NB4 (cell line): ENCODE measurements at regions not wholly inside any gene's neighbourhood (a gene's known extent, or its start where the extent isn't known, plus 50 kb on each side); places are given as distances from the start of the nearest gene placed in this dataset.

ENCODE experiments used
- DNase-seq: peaks from one replicate; pipeline ENCODE4 v3.0.0; 2010; ENCODE audit warnings: low read depth
- H3K4me3 ChIP-seq: one replicate; pipeline ENCODE4 v1.5.1; 2011; ENCODE audit warnings: mild to moderate bottlenecking, low read depth, low read length, moderate library complexity
- MYC ChIP-seq: IDR thresholded peaks from 2 replicates; pipeline ENCODE4 v1.6.1; 2011; ENCODE audit warnings: low read depth, low read length
- POLR2A ChIP-seq: IDR thresholded peaks from 2 replicates; pipeline ENCODE4 v1.6.1; 2011; ENCODE audit warnings: mild to moderate bottlenecking; ENCODE audit not compliant: insufficient read length; ENCODE audit errors: extremely low read depth
- TF ChIP-seq, protein P1 (sequence below): IDR thresholded peaks from one replicate; pipeline ENCODE4 v1.5.1; 2012; ENCODE audit warnings: low read depth, low read length
- TF ChIP-seq, protein P2 (sequence below): IDR thresholded peaks from 2 replicates; pipeline ENCODE4 v1.6.1; 2011; ENCODE audit warnings: low read depth, low read length

DNA sequence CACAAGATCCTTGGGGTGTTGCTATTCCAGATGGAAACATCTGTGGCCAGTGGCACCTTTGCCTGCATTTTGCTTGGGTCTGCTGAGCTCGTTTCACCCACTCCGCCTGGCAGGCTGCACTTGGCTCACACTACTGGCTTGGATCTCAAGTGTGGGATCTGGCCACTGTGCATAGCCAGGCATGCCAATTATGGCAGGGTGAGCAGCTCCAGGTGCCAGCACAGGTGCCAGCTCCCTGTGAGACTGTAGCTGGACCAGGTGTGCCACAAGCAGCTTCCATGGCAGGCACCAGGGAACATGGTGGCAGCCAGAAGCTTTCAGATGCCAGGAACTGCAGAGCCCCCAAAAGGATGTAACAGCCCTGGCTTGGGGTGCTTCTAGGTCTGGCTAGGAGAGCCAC is 463.8 kb upstream of the PABPC4L start:
- DNase-seq: no peak
- TF ChIP-seq, protein P1, sequence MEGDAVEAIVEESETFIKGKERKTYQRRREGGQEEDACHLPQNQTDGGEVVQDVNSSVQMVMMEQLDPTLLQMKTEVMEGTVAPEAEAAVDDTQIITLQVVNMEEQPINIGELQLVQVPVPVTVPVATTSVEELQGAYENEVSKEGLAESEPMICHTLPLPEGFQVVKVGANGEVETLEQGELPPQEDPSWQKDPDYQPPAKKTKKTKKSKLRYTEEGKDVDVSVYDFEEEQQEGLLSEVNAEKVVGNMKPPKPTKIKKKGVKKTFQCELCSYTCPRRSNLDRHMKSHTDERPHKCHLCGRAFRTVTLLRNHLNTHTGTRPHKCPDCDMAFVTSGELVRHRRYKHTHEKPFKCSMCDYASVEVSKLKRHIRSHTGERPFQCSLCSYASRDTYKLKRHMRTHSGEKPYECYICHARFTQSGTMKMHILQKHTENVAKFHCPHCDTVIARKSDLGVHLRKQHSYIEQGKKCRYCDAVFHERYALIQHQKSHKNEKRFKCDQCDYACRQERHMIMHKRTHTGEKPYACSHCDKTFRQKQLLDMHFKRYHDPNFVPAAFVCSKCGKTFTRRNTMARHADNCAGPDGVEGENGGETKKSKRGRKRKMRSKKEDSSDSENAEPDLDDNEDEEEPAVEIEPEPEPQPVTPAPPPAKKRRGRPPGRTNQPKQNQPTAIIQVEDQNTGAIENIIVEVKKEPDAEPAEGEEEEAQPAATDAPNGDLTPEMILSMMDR: no peak
- TF ChIP-seq, protein P2, sequence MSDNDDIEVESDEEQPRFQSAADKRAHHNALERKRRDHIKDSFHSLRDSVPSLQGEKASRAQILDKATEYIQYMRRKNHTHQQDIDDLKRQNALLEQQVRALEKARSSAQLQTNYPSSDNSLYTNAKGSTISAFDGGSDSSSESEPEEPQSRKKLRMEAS: no peak
- TF ChIP-seq MYC (no peak), POLR2A (no peak)
- no peak overlapping the region for H3K4me3 ChIP-seq

DNA sequence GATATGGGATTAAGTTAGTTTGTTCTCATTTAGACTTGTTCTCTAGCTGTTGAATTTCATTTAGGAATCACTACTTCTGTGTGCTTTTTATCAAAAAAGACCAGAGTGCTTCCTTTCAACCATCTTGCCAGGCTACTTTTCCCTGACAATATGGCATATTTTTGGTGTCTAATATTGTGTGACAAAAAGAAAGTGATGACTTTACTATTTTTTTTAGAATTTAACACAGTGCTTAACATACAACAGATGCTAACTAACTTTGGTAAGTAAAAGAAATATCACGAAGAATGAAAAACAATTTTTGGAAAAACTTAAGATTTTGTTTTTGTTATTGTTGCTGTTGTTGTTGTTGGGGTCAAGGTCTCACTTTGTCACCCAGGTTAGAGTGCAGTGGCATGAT is 462.2 kb upstream of the PABPC4L start:
- TF ChIP-seq POLR2A (no peak), MYC (no peak)
- TF ChIP-seq, protein P1: no peak
- TF ChIP-seq, protein P2: no peak
- no peak for DNase-seq
- H3K4me3 ChIP-seq: no peak overlapping the region

DNA sequence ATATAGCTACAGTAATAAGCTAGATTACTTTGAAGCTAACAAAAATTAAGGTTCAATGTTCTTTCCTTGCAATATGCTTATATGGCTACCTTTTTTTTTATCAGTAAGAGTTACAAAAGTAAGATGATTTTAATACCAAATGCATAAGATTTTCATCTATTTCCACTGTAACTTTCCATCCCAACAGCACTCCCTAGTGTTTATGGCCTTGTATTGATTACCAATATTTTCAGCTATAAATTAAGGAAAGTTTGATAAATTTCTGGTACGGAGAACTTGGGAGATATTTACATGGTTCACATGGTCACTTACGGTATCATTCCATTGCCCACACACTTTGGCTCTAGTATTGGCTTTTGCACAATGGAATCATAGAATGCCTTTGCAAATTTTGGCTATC is 448.9 kb upstream of the PABPC4L start:
- no peak overlapping the region for H3K4me3 ChIP-seq
- TF ChIP-seq, protein P1: no peak
- TF ChIP-seq POLR2A (no peak), MYC (no peak)
- TF ChIP-seq, protein P2: no peak
- DNase-seq: no peak

DNA sequence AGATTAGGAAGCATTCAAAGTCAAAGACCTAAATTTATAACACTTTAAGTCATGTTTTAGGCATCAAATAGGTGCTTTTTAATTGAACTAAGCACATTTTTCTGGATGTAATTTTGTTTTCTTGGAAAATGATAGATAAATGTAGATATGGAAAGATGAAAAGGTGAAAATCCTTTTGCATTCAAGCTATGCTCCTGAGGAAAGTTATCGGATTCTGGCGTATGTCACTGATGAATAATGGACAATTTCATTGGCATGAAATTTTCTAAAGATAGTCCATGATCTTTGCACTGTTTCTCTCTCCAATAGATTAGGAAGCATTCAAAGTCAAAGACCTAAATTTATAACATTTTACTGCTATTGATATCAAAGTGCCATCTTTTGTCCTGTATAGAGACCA is 444.2 kb upstream of the PABPC4L start:
- TF ChIP-seq, protein P1: no peak
- no peak for TF ChIP-seq POLR2A
- TF ChIP-seq MYC: no peak
- TF ChIP-seq, protein P2: no peak
- no peak for DNase-seq
- H3K4me3 ChIP-seq: no peak overlapping the region

DNA sequence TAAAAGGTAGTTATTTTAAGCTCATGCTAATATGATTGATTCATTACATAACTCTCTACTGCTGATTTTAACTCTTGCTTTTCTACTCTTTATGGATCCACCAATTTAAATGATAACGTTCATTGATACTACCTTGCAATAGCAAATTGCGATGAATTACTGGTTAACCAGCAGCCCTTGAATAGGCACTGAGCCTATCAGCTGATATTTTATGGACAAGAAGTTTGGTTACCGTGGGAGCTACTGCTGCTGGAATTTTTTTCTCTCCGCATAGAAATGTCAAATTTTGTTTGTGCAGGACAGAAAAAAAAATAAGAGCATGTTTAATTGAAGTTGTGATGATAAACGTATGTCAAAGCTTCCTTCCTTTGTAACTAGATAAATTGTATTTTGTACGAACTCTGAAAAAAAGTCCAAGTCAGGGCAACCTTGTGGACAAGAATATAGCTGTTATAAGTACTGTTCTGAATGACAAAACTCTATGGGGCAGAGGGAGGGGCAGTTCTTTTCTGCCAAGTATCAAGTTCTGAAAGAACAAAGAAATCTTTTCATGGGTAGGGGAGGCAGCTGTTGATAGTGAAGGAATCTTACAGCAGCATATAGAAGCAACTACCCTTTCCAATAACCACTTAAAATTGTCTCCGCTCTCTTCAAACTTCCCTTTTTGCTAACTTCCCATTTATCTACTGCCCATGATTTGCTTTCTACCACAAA is 434.9 kb upstream of the PABPC4L start:
- H3K4me3 ChIP-seq: no peak overlapping the region

More for the DNA sequence above, 434.9 kb upstream of the PABPC4L start:
- DNase-seq: no peak
- TF ChIP-seq, protein P2: no peak
- TF ChIP-seq MYC (no peak), POLR2A (no peak)
- TF ChIP-seq, protein P1: no peak
